ENCODE measurements at regions not wholly inside any gene's neighbourhood (a gene's known extent, or its start where the extent isn't known, plus 50 kb on each side); places are given as distances from the start of the nearest gene placed in this dataset.

DNA sequence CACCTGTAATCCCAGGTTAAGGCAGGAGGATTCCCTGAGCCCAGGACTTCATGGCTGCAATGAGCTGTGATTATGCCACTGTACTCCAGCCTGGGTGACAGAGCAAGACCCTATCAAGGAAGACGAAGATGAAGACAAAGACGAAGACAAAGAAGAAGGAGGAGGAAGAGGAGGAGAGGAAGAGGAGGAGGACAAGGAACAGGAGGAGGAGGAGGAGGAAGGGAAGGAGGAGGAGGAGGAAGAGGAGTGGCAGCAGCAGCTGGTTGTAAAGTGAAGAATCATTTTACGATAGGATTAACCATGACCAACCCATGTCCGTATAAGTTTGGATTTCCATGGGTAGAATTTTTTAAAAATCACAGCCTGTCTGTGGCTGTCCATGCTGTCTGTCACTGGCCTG, 316.8 kb upstream of the TNRC6C start:
- no peak for TF ChIP-seq TAF1 (IDR thresholded peaks at IDR 0.05; ENCODE audit: borderline replicate concordance, insufficient read depth, low read length)
- TF ChIP-seq SIN3A (IDR thresholded peaks at IDR 0.05; ENCODE audit: borderline replicate concordance, insufficient read depth, low read length), result no peak
- no peak for TF ChIP-seq POLR2AphosphoS5 (IDR thresholded peaks at IDR 0.05; ENCODE audit: low read depth, low read length)
- TF ChIP-seq FOXP2 (optimal IDR thresholded peaks at IDR 0.05; ENCODE audit: borderline replicate concordance, extremely low read depth, extremely low read length, insufficient read depth), result no peak

DNA sequence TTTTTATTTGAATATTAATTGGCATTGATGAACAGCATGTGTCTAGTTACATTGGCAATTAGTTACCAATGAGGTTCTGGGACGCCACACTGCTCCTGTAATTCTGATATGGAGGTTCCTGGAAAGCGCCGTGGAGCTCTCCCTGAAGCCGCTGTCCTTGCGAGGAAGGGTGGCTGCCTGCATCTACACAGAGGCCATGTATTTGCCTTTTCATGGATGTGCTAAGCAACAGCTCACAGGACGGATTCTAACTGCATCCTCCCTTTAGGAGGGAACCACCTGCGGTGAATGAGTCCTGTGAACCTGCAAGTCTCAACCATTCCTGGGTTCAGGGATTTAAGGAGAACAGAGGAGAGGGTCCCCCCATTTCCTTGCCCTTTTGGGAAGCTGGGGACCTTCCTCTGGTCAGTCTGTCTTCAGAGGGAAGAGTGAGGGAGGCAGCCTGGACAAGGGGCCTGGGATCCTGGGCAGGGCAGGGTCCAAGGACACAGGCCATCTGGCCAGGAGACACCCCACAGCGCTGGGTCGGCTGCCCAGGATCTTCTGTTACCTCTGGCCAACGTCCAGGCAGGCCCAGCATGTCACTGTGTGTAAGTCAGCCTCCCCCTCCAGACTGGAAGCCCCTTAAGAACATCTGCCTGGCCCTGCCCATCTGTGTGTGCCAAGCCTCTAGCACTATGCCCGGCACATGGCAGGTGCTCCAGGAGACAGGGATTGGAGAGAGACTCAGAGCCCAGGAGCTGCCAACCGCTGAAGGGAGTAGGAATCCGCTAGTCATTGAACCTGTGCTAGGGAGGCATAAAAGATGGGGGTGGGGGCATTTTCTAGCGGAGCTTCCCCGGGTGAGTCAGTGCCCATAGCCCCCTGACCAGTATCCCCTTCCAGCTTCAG, 314.1 kb upstream of the TNRC6C start:
- TF ChIP-seq TAF1 (IDR thresholded peaks at IDR 0.05; ENCODE audit: borderline replicate concordance, insufficient read depth, low read length) (no peak), POLR2AphosphoS5 (IDR thresholded peaks at IDR 0.05; ENCODE audit: low read depth, low read length) (no peak), FOXP2 (optimal IDR thresholded peaks at IDR 0.05; ENCODE audit: borderline replicate concordance, extremely low read depth, extremely low read length, insufficient read depth) (no peak), SIN3A (IDR thresholded peaks at IDR 0.05; ENCODE audit: borderline replicate concordance, insufficient read depth, low read length) (no peak)
- TF ChIP-seq, protein P1, sequence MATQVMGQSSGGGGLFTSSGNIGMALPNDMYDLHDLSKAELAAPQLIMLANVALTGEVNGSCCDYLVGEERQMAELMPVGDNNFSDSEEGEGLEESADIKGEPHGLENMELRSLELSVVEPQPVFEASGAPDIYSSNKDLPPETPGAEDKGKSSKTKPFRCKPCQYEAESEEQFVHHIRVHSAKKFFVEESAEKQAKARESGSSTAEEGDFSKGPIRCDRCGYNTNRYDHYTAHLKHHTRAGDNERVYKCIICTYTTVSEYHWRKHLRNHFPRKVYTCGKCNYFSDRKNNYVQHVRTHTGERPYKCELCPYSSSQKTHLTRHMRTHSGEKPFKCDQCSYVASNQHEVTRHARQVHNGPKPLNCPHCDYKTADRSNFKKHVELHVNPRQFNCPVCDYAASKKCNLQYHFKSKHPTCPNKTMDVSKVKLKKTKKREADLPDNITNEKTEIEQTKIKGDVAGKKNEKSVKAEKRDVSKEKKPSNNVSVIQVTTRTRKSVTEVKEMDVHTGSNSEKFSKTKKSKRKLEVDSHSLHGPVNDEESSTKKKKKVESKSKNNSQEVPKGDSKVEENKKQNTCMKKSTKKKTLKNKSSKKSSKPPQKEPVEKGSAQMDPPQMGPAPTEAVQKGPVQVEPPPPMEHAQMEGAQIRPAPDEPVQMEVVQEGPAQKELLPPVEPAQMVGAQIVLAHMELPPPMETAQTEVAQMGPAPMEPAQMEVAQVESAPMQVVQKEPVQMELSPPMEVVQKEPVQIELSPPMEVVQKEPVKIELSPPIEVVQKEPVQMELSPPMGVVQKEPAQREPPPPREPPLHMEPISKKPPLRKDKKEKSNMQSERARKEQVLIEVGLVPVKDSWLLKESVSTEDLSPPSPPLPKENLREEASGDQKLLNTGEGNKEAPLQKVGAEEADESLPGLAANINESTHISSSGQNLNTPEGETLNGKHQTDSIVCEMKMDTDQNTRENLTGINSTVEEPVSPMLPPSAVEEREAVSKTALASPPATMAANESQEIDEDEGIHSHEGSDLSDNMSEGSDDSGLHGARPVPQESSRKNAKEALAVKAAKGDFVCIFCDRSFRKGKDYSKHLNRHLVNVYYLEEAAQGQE (IDR thresholded peaks at IDR 0.05; ENCODE audit: insufficient read depth in 1 of 2, low read depth in 2 of 2, low read length in 2 of 2), result no peak

DNA sequence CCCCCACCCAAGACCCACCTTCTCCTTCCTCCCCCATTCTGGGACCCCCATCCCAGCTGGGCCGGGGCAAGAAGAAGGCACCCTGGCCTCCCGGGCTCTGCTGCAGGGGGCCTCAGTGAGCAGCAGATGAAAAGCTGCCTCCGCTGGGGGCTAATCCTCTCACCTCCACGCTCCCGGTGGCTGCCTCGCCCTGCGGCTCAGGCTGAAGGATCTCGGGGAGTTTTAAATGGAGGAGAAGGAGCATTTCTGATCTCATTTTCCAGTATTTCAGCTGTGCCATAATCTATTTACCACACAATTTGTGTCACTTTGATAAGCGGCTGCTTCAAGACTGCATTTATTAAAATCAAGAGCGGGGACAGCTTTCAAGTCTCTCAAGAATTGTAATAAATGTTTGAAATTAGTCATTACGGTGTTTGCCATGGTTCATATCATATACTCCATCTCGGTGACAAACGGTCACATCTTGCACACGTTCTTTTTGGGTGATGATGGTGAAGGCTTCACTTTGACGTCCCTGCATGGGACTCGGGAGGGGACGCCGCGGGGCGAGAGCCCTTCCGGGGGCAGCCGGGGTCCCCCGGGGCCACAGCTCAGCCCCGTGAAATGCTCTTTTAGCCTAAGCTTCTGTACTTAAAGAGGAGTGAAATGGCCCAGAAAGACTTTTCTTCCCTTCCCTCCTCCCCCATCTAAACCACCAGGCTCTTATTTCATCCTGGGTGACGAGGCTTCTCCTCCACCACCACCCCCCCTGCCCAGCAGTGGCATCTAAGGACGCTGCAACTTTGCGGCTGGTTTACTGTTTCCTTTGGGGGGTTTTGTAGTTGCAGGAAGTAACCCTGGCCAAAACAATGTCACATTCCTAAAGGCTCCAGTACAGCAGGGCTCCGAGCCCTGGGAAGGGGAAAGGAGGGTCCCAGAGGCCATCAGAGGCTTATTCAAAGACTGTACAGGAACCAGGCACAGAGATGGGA, 313.1 kb upstream of the TNRC6C start:
- TF ChIP-seq SIN3A (IDR thresholded peaks at IDR 0.05; ENCODE audit: borderline replicate concordance, insufficient read depth, low read length), result no peak
- TF ChIP-seq, protein P1 (IDR thresholded peaks at IDR 0.05; ENCODE audit: insufficient read depth in 1 of 2, low read depth in 2 of 2, low read length in 2 of 2), result no peak
- TF ChIP-seq POLR2AphosphoS5 (IDR thresholded peaks at IDR 0.05; ENCODE audit: low read depth, low read length), result no peak
- TF ChIP-seq TAF1 (IDR thresholded peaks at IDR 0.05; ENCODE audit: borderline replicate concordance, insufficient read depth, low read length), result no peak
- no peak for TF ChIP-seq FOXP2 (optimal IDR thresholded peaks at IDR 0.05; ENCODE audit: borderline replicate concordance, extremely low read depth, extremely low read length, insufficient read depth)

DNA sequence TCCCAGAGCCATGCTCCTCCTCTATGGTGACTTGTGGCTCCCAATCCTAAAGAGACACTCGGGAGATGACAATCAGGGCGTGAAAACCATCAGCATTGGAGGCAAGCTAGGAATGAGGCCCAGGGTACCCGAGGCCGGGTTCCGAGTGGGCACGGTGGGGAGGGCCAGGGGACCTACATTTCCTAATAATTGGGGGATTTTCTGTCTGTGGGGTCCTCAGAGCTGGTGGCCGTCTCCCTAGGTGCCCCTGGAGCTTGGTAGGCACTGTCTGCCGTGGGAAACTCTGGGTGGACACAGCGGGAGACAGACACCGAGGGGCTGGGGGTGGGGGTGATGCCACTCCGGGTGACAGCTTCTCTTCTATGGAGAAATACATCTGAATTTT, 312.5 kb upstream of the TNRC6C start:
- TF ChIP-seq, protein P1 (IDR thresholded peaks at IDR 0.05; ENCODE audit: insufficient read depth in 1 of 2, low read depth in 2 of 2, low read length in 2 of 2), result no peak

DNA sequence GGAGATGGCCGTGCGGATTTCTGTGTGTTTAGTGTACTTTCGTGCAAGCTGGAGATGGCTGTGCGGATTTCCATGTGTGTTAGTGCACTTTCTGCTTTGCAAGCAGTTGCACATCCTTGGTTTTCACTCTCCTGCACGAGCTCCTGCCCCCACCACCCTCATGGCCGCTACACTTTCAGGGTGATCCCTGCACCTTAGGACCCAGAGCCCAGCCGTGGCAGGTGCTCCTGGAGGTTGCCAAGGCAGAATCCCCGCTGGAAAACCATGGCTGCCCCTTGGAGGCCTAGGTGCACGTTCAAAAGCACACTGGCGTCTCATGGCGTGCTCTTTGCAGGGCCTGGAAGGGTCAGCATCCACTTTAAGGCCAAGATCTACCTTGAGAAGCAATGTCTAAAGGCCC, 311.0 kb upstream of the TNRC6C start:
- no peak for TF ChIP-seq SIN3A (IDR thresholded peaks at IDR 0.05; ENCODE audit: borderline replicate concordance, insufficient read depth, low read length)
- no peak for TF ChIP-seq POLR2AphosphoS5 (IDR thresholded peaks at IDR 0.05; ENCODE audit: low read depth, low read length)
- TF ChIP-seq, protein P1 (IDR thresholded peaks at IDR 0.05; ENCODE audit: insufficient read depth in 1 of 2, low read depth in 2 of 2, low read length in 2 of 2), result no peak
- no peak for TF ChIP-seq TAF1 (IDR thresholded peaks at IDR 0.05; ENCODE audit: borderline replicate concordance, insufficient read depth, low read length)
- no peak for TF ChIP-seq FOXP2 (optimal IDR thresholded peaks at IDR 0.05; ENCODE audit: borderline replicate concordance, extremely low read depth, extremely low read length, insufficient read depth)

Measured in PFSK-1 (cell line).